Spinal cord (tissue), 9 donors: ENCODE measurements at regions not wholly inside any gene's neighbourhood (a gene's known extent, or its start where the extent isn't known, plus 50 kb on each side); places are given as distances from the start of the nearest gene placed in this dataset.
"Not testable (repeated sequence)": the region's sequence is repeated elsewhere in the genome, so short reads cannot be mapped to it uniquely, and the experiment has no call there.

ENCODE experiments used
- DNase-seq, 6 donors: peaks; one replicate each; pipeline versions ENCODE4 v3.0.0 to v3.0.0-alpha.2; 2013 to 2015; ENCODE audit warnings: low spot score in 6 of 6, low read depth in 4 of 6
- H3K27ac ChIP-seq: one replicate; pipeline ENCODE4 v1.5.1; 2013; ENCODE audit warnings: low read depth, low read length, control low read depth
- H3K27me3 ChIP-seq: one replicate; pipeline ENCODE4 v1.6.1; 2013; ENCODE audit warnings: low read length; ENCODE audit not compliant: control insufficient read depth, insufficient read depth
- H3K36me3 ChIP-seq: one replicate; pipeline ENCODE4 v1.6.1; 2013; ENCODE audit warnings: low read length; ENCODE audit not compliant: control insufficient read depth, insufficient read depth
- H3K4me1 ChIP-seq: one replicate; pipeline ENCODE4 v1.6.1; 2013; ENCODE audit warnings: low read length; ENCODE audit not compliant: control insufficient read depth, insufficient read depth
- H3K4me3 ChIP-seq: one replicate; pipeline ENCODE4 v1.5.1; 2013; ENCODE audit warnings: low read depth, low read length, control low read depth
- H3K9me3 ChIP-seq: one replicate; pipeline ENCODE4 v1.6.1; 2013; ENCODE audit warnings: low read length; ENCODE audit not compliant: control insufficient read depth, insufficient read depth
- WGBS: methylation state at CpG from one replicate; pipeline ENCODE4 v1.1.5; 2013; ENCODE audit warnings: missing lambda C conversion rate; ENCODE audit not compliant: insufficient coverage; 5-methylcytosine and 5-hydroxymethylcytosine counted together
- donor health status: healthy.

- H3K27me3 ChIP-seq, H3K9me3 ChIP-seq, DNase-seq, H3K4me3 ChIP-seq, H3K4me1 ChIP-seq, H3K27ac ChIP-seq, H3K36me3 ChIP-seq: not testable (repeated sequence)
- 49% methylated on average over 6 of the region's 8 CpGs for WGBS
These were observed 188.4 kb downstream of the PCTP start for GRCh38 chr17:55939181-55939810.

GRCh38 chr17:55959756-55960155 lies 193.5 kb upstream of the ANKFN1 start:
- Histone ChIP-seq H3K27me3 (no peaks in the 10 kb centered on the region), H3K36me3 (no peaks in the 10 kb centered on the region), H3K27ac (no peak overlapping the region)

GRCh38 chr17:55961386-55961785 lies 191.9 kb upstream of the ANKFN1 start:
- 95% methylated on average over 2 of the region's 3 CpGs for WGBS
- no peaks in the 10 kb centered on the region for H3K36me3 ChIP-seq
- H3K27me3 ChIP-seq: no peaks in the 10 kb centered on the region
- H3K4me1 ChIP-seq: no peaks in the 10 kb centered on the region
- no peak overlapping the region for H3K4me3 ChIP-seq
- H3K9me3 ChIP-seq: no peaks in the 10 kb centered on the region
- no peak overlapping the region for H3K27ac ChIP-seq
- DNase-seq: peak in 1 of 6 donors; percentile 25

More at GRCh38 chr17:55959756-55960155, 193.5 kb upstream of the ANKFN1 start:
- Histone ChIP-seq H3K4me3 (no peak overlapping the region), H3K9me3 (no peaks in the 10 kb centered on the region), H3K4me1 (no peaks in the 10 kb centered on the region)
- DNase-seq: no peak
- WGBS: 90% methylated on average over 4 of the region's 5 CpGs

GRCh38 chr17:55962951-55963401 lies 190.3 kb upstream of the ANKFN1 start:
- DNase-seq: peak in 1 of 6 donors; percentile 14
- H3K27me3 ChIP-seq: no peaks in the 10 kb centered on the region
- WGBS: 64% methylated on average over 6 of the region's 6 CpGs
- H3K9me3 ChIP-seq: no peaks in the 10 kb centered on the region
- H3K27ac ChIP-seq: no peak overlapping the region
- H3K4me3 ChIP-seq: no peak overlapping the region
- no peaks in the 10 kb centered on the region for H3K4me1 ChIP-seq
- no peaks in the 10 kb centered on the region for H3K36me3 ChIP-seq

- Histone ChIP-seq H3K27ac (no peak overlapping the region), H3K27me3 (no peaks in the 10 kb centered on the region), H3K4me1 (no peaks in the 10 kb centered on the region), H3K4me3 (no peak overlapping the region), H3K9me3 (no peaks in the 10 kb centered on the region), H3K36me3 (no peaks in the 10 kb centered on the region)
- WGBS: 100% methylated on average over 1 of the region's 5 CpGs
- DNase-seq: no peak
These were observed 189.1 kb upstream of the ANKFN1 start for GRCh38 chr17:55964191-55964590.

GRCh38 chr17:55965051-55965450 lies 188.2 kb upstream of the ANKFN1 start:
- no peaks in the 10 kb centered on the region for H3K27me3 ChIP-seq
- no peaks in the 10 kb centered on the region for H3K4me1 ChIP-seq
- H3K36me3 ChIP-seq: no peaks in the 10 kb centered on the region
- H3K4me3 ChIP-seq: no peak overlapping the region
- no peaks in the 10 kb centered on the region for H3K9me3 ChIP-seq
- no peak overlapping the region for H3K27ac ChIP-seq
- DNase-seq: no peak

- Histone ChIP-seq H3K4me3 (no peak overlapping the region), H3K4me1 (no peaks in the 10 kb centered on the region), H3K9me3 (no peaks in the 10 kb centered on the region), H3K36me3 (no peaks in the 10 kb centered on the region), H3K27ac (no peak overlapping the region), H3K27me3 (no peaks in the 10 kb centered on the region)
- WGBS: no CpG with 5 or more reads among the region's 3 CpGs
- peak in 1 of 6 donors; percentile 21 for DNase-seq
These were observed 183.5 kb upstream of the ANKFN1 start for GRCh38 chr17:55969562-55970324.

- H3K27ac ChIP-seq: no peak overlapping the region
- WGBS: 100% methylated on average over 1 of the region's 1 CpG
These were observed 174.7 kb upstream of the ANKFN1 start for GRCh38 chr17:55978578-55978977.

GRCh38 chr17:55983096-55983495 lies 170.2 kb upstream of the ANKFN1 start:
- H3K4me3 ChIP-seq: no peak overlapping the region
- no peaks in the 10 kb centered on the region for H3K9me3 ChIP-seq
- H3K36me3 ChIP-seq: no peaks in the 10 kb centered on the region
- WGBS: 100% methylated on average over 2 of the region's 3 CpGs
- H3K27me3 ChIP-seq: no peaks in the 10 kb centered on the region
- no peaks in the 10 kb centered on the region for H3K4me1 ChIP-seq
- DNase-seq: peak in 2 of 6 donors; percentile 24 to 63
- H3K27ac ChIP-seq: no peak overlapping the region

More at GRCh38 chr17:55978578-55978977, 174.7 kb upstream of the ANKFN1 start:
- H3K4me3 ChIP-seq: no peak overlapping the region
- no peaks in the 10 kb centered on the region for H3K9me3 ChIP-seq
- DNase-seq: no peak
- H3K27me3 ChIP-seq: no peaks in the 10 kb centered on the region
- no peaks in the 10 kb centered on the region for H3K4me1 ChIP-seq
- H3K36me3 ChIP-seq: no peaks in the 10 kb centered on the region

GRCh38 chr17:55986817-55987216 lies 166.5 kb upstream of the ANKFN1 start:
- DNase-seq: no peak
- H3K9me3 ChIP-seq: no peaks in the 10 kb centered on the region
- H3K27me3 ChIP-seq: no peaks in the 10 kb centered on the region

More at GRCh38 chr17:55986817-55987216, 166.5 kb upstream of the ANKFN1 start:
- Histone ChIP-seq H3K4me3 (no peak overlapping the region), H3K27ac (no peak overlapping the region), H3K4me1 (no peaks in the 10 kb centered on the region), H3K36me3 (no peaks in the 10 kb centered on the region)
- WGBS: no CpG with 5 or more reads among the region's 4 CpGs
